BE2C (cell line): ENCODE measurements at regions not wholly inside any gene's neighbourhood (a gene's known extent, or its start where the extent isn't known, plus 50 kb on each side); places are given as distances from the start of the nearest gene placed in this dataset.

Source experiments
- DNase-seq: peaks from one replicate; pipeline ENCODE4 v3.0.0-alpha.2; 2020
- H3K27me3 ChIP-seq: fragments of 250-450 bp; sonication (Bioruptor Pico); 2 replicates; pipeline ENCODE4 v1.5.1; 2020; ENCODE audit warnings: mild to moderate bottlenecking
- H3K36me3 ChIP-seq: fragments of 250-450 bp; sonication (Bioruptor Pico); 2 replicates; pipeline ENCODE4 v1.5.1; 2020; ENCODE audit warnings: mild to moderate bottlenecking
- H3K4me1 ChIP-seq: fragments of 250-450 bp; sonication (Bioruptor Pico); 2 replicates; pipeline ENCODE4 v1.5.1; 2020
- H3K4me3 ChIP-seq: 2 replicates; pipeline ENCODE4 v1.5.1; 2011; ENCODE audit warnings: low read depth, low read length
- H3K9me3 ChIP-seq: fragments of 250-450 bp; sonication (Bioruptor Pico); 2 replicates; pipeline ENCODE4 v1.5.1; 2020
- CTCF ChIP-seq: IDR thresholded peaks from 2 replicates; pipeline ENCODE4 v1.5.1; 2012; ENCODE audit warnings: mild to moderate bottlenecking, low read depth, low read length

GRCh38 chr4:111821342-111821741 lies 323.9 kb upstream of the FAM241A start:
- Histone ChIP-seq H3K36me3 (no peaks in the 10 kb centered on the region), H3K4me3 (no peak overlapping the region), H3K27me3 (no peaks in the 10 kb centered on the region), H3K9me3 (no peaks in the 10 kb centered on the region), H3K4me1 (no peaks in the 10 kb centered on the region)
- no peak for TF ChIP-seq CTCF
- DNase-seq: no peak

GRCh38 chr4:111836601-111837000 lies 308.7 kb upstream of the FAM241A start:
- Histone ChIP-seq H3K36me3 (no peaks in the 10 kb centered on the region), H3K4me1 (no peaks in the 10 kb centered on the region), H3K4me3 (no peak overlapping the region), H3K27me3 (no peaks in the 10 kb centered on the region; the same call in 1 of the 2 replicates), H3K9me3 (no peaks in the 10 kb centered on the region)
- TF ChIP-seq CTCF: no peak
- no peak for DNase-seq

GRCh38 chr4:111837761-111838160 lies 307.5 kb upstream of the FAM241A start:
- H3K36me3 ChIP-seq: no peaks in the 10 kb centered on the region
- no peaks in the 10 kb centered on the region for H3K9me3 ChIP-seq
- H3K27me3 ChIP-seq: no peaks in the 10 kb centered on the region; the same call in 1 of the 2 replicates
- H3K4me1 ChIP-seq: no peaks in the 10 kb centered on the region
- DNase-seq: no peak
- H3K4me3 ChIP-seq: no peak overlapping the region
- no peak for TF ChIP-seq CTCF

- H3K9me3 ChIP-seq: no peaks in the 10 kb centered on the region
- no peak for DNase-seq
- TF ChIP-seq CTCF: no peak
Measured at GRCh38 chr4:111838406-111838930, 306.8 kb upstream of the FAM241A start.

GRCh38 chr4:111839141-111839540 lies 306.1 kb upstream of the FAM241A start:
- Histone ChIP-seq H3K9me3 (no peaks in the 10 kb centered on the region), H3K4me1 (no peaks in the 10 kb centered on the region), H3K36me3 (no peaks in the 10 kb centered on the region), H3K4me3 (no peak overlapping the region), H3K27me3 (no peaks in the 10 kb centered on the region; the same call in 1 of the 2 replicates)
- no peak for TF ChIP-seq CTCF
- no peak for DNase-seq

More at GRCh38 chr4:111838406-111838930, 306.8 kb upstream of the FAM241A start:
- no peaks in the 10 kb centered on the region for H3K36me3 ChIP-seq
- no peaks in the 10 kb centered on the region for H3K4me1 ChIP-seq
- no peak overlapping the region for H3K4me3 ChIP-seq
- H3K27me3 ChIP-seq: no peaks in the 10 kb centered on the region; the same call in 1 of the 2 replicates

GRCh38 chr4:111842336-111842735 lies 302.9 kb upstream of the FAM241A start:
- Histone ChIP-seq H3K4me1 (no peaks in the 10 kb centered on the region), H3K4me3 (no peak overlapping the region), H3K9me3 (no peaks in the 10 kb centered on the region), H3K27me3 (no peaks in the 10 kb centered on the region), H3K36me3 (no peaks in the 10 kb centered on the region)
- DNase-seq: no peak
- no peak for TF ChIP-seq CTCF
